BLaER1 (cell line): ENCODE measurements at regions not wholly inside any gene's neighbourhood (a gene's known extent, or its start where the extent isn't known, plus 50 kb on each side); places are given as distances from the start of the nearest gene placed in this dataset.
"Not testable (repeated sequence)": the region's sequence is repeated elsewhere in the genome, so short reads cannot be mapped to it uniquely, and the experiment has no call there.

ENCODE experiments used
- H3K27ac ChIP-seq: shearing (Covaris generic); formaldehyde crosslinking; 2 replicates; pipeline ENCODE4 v1.8.1; 2022
- H3K27me3 ChIP-seq: shearing (Covaris generic); formaldehyde crosslinking; 2 replicates; pipeline ENCODE4 v1.8.1; 2022
- H3K36me3 ChIP-seq: shearing (Covaris generic); formaldehyde crosslinking; 2 replicates; pipeline ENCODE4 v1.8.1; 2022
- H3K4me1 ChIP-seq: shearing (Covaris generic); formaldehyde crosslinking; 2 replicates; pipeline ENCODE4 v1.8.1; 2022
- H3K4me2 ChIP-seq: shearing (Covaris generic); formaldehyde crosslinking; 2 replicates; pipeline ENCODE4 v1.8.1; 2022
- H3K4me3 ChIP-seq: shearing (Covaris generic); formaldehyde crosslinking; 2 replicates; pipeline ENCODE4 v1.8.1; 2022
- H3K9ac ChIP-seq: shearing (Covaris generic); formaldehyde crosslinking; 2 replicates; pipeline ENCODE4 v1.8.1; 2022
- H3K9me3 ChIP-seq: shearing (Covaris generic); formaldehyde crosslinking; 2 replicates; pipeline ENCODE4 v1.8.1; 2022
- H4K20me1 ChIP-seq: shearing (Covaris generic); formaldehyde crosslinking; 2 replicates; pipeline ENCODE4 v1.8.1; 2022
- Cebpa-rat ChIP-seq: shearing (Covaris generic); IDR thresholded peaks from 2 replicates; pipeline ENCODE4 v1.8.1; 2022

GRCh38 chr16:17557949-17558348 lies 87.2 kb upstream of the XYLT1 start:
- Histone ChIP-seq H3K4me1 (no peaks in the 10 kb centered on the region), H3K27me3 (no peaks in the 10 kb centered on the region), H3K4me2 (no peak overlapping the region), H3K4me3 (no peak overlapping the region), H3K36me3 (no peaks in the 10 kb centered on the region), H3K27ac (no peak overlapping the region), H3K9me3 (no peaks in the 10 kb centered on the region), H4K20me1 (no peaks in the 10 kb centered on the region), H3K9ac (no peak overlapping the region)
- no peak for TF ChIP-seq Cebpa-rat

- no peak for TF ChIP-seq Cebpa-rat
- no peak overlapping the region for H3K27ac ChIP-seq
- no peaks in the 10 kb centered on the region for H4K20me1 ChIP-seq
- no peak overlapping the region for H3K4me3 ChIP-seq
- H3K4me1 ChIP-seq = no peaks in the 10 kb centered on the region
- H3K9me3 ChIP-seq = no peaks in the 10 kb centered on the region
- no peak overlapping the region for H3K9ac ChIP-seq
- H3K27me3 ChIP-seq = no peaks in the 10 kb centered on the region
- H3K4me2 ChIP-seq = no peak overlapping the region
- H3K36me3 ChIP-seq = no peaks in the 10 kb centered on the region
Measured at GRCh38 chr16:17557480-17557879, 86.7 kb upstream of the XYLT1 start.

- no peaks in the 10 kb centered on the region for H3K4me1 ChIP-seq
- H3K9me3 ChIP-seq = no peaks in the 10 kb centered on the region
- H3K4me2 ChIP-seq = no peak overlapping the region
- no peaks in the 10 kb centered on the region for H4K20me1 ChIP-seq
- no peak for TF ChIP-seq Cebpa-rat
- no peaks in the 10 kb centered on the region for H3K36me3 ChIP-seq
- H3K27ac ChIP-seq = no peak overlapping the region
- H3K9ac ChIP-seq = no peak overlapping the region
- H3K4me3 ChIP-seq = no peak overlapping the region
- no peaks in the 10 kb centered on the region for H3K27me3 ChIP-seq
Measured at GRCh38 chr16:17556276-17557052, 85.7 kb upstream of the XYLT1 start.

GRCh38 chr16:17555176-17555575 lies 84.4 kb upstream of the XYLT1 start:
- no peak for TF ChIP-seq Cebpa-rat
- no peaks in the 10 kb centered on the region for H3K4me1 ChIP-seq
- no peaks in the 10 kb centered on the region for H3K9me3 ChIP-seq
- H3K9ac ChIP-seq = no peak overlapping the region
- no peaks in the 10 kb centered on the region for H3K27me3 ChIP-seq
- H3K27ac ChIP-seq = no peak overlapping the region
- no peaks in the 10 kb centered on the region for H4K20me1 ChIP-seq
- no peak overlapping the region for H3K4me3 ChIP-seq
- no peaks in the 10 kb centered on the region for H3K36me3 ChIP-seq
- no peak overlapping the region for H3K4me2 ChIP-seq

- Histone ChIP-seq H3K27ac (no peak overlapping the region), H3K27me3 (no peaks in the 10 kb centered on the region), H3K4me1 (no peaks in the 10 kb centered on the region), H3K36me3 (no peaks in the 10 kb centered on the region), H3K4me2 (no peak overlapping the region), H3K9ac (no peak overlapping the region), H4K20me1 (no peaks in the 10 kb centered on the region), H3K9me3 (no peaks in the 10 kb centered on the region), H3K4me3 (no peak overlapping the region)
- no peak for TF ChIP-seq Cebpa-rat
Measured at GRCh38 chr16:17552351-17552750, 81.6 kb upstream of the XYLT1 start.

GRCh38 chr16:17551682-17552081 lies 80.9 kb upstream of the XYLT1 start:
- H3K4me3 ChIP-seq, H4K20me1 ChIP-seq, H3K27ac ChIP-seq, H3K4me2 ChIP-seq, H3K4me1 ChIP-seq, H3K36me3 ChIP-seq, H3K9ac ChIP-seq, H3K9me3 ChIP-seq, H3K27me3 ChIP-seq: not testable (repeated sequence)

GRCh38 chr16:17548825-17549224 lies 78.1 kb upstream of the XYLT1 start:
- Histone ChIP-seq H4K20me1 (no peaks in the 10 kb centered on the region), H3K27me3 (no peaks in the 10 kb centered on the region), H3K9ac (no peak overlapping the region), H3K4me1 (no peaks in the 10 kb centered on the region), H3K4me2 (no peak overlapping the region), H3K36me3 (no peaks in the 10 kb centered on the region), H3K9me3 (no peaks in the 10 kb centered on the region), H3K4me3 (no peak overlapping the region), H3K27ac (no peak overlapping the region)
- no peak for TF ChIP-seq Cebpa-rat

GRCh38 chr16:17544785-17545184 lies 74.0 kb upstream of the XYLT1 start:
- Histone ChIP-seq H3K36me3 (no peaks in the 10 kb centered on the region), H3K4me2 (no peak overlapping the region), H3K4me1 (no peaks in the 10 kb centered on the region), H3K4me3 (no peak overlapping the region), H4K20me1 (no peaks in the 10 kb centered on the region), H3K27me3 (no peaks in the 10 kb centered on the region), H3K27ac (no peak overlapping the region), H3K9ac (no peak overlapping the region), H3K9me3 (no peaks in the 10 kb centered on the region)
- TF ChIP-seq Cebpa-rat = no peak

GRCh38 chr16:17544304-17544703 lies 73.5 kb upstream of the XYLT1 start:
- no peak overlapping the region for H3K4me2 ChIP-seq
- no peaks in the 10 kb centered on the region for H4K20me1 ChIP-seq
- no peak overlapping the region for H3K9ac ChIP-seq
- H3K4me3 ChIP-seq = no peak overlapping the region
- no peak overlapping the region for H3K27ac ChIP-seq
- H3K4me1 ChIP-seq = no peaks in the 10 kb centered on the region
- no peaks in the 10 kb centered on the region for H3K27me3 ChIP-seq
- TF ChIP-seq Cebpa-rat = no peak
- no peaks in the 10 kb centered on the region for H3K9me3 ChIP-seq
- H3K36me3 ChIP-seq = no peaks in the 10 kb centered on the region

GRCh38 chr16:17543073-17543472 lies 72.3 kb upstream of the XYLT1 start:
- Histone ChIP-seq H3K4me1 (no peaks in the 10 kb centered on the region), H3K27me3 (no peaks in the 10 kb centered on the region), H3K9ac (no peak overlapping the region), H3K27ac (no peak overlapping the region), H3K9me3 (no peaks in the 10 kb centered on the region), H3K36me3 (no peaks in the 10 kb centered on the region), H3K4me3 (no peak overlapping the region), H3K4me2 (no peak overlapping the region), H4K20me1 (no peaks in the 10 kb centered on the region)
- no peak for TF ChIP-seq Cebpa-rat

GRCh38 chr16:17541324-17541723 lies 70.6 kb upstream of the XYLT1 start:
- Histone ChIP-seq H3K36me3 (no peaks in the 10 kb centered on the region), H3K4me1 (no peaks in the 10 kb centered on the region), H3K27ac (no peak overlapping the region), H4K20me1 (no peaks in the 10 kb centered on the region), H3K9me3 (no peaks in the 10 kb centered on the region), H3K27me3 (no peaks in the 10 kb centered on the region), H3K4me2 (no peak overlapping the region), H3K9ac (no peak overlapping the region), H3K4me3 (no peak overlapping the region)
- TF ChIP-seq Cebpa-rat = no peak
